Esophagus (tissue), 2 donors: ENCODE measurements at regions not wholly inside any gene's neighbourhood (a gene's known extent, or its start where the extent isn't known, plus 50 kb on each side); places are given as distances from the start of the nearest gene placed in this dataset.
"Not testable (repeated sequence)": the region's sequence is repeated elsewhere in the genome, so short reads cannot be mapped to it uniquely, and the experiment has no call there.

Experiments
- H3K27ac ChIP-seq, 2 donors: one replicate each; pipeline ENCODE4 v1.5.1; 2013; ENCODE audit warnings: low read depth in 2 of 2, mild to moderate bottlenecking in 2 of 2, inconsistent platforms in 1 of 2, low read length in 1 of 2, moderate library complexity in 1 of 2
- H3K27me3 ChIP-seq, 2 donors: one replicate each; pipeline ENCODE4 v1.6.1; 2013; ENCODE audit warnings: low read length in 2 of 2, control low read depth in 1 of 2, mild to moderate bottlenecking in 1 of 2; ENCODE audit not compliant: insufficient read depth in 2 of 2, control insufficient read depth in 1 of 2
- H3K36me3 ChIP-seq, 2 donors: one replicate each; pipeline ENCODE4 v1.6.1; 2013; ENCODE audit warnings: low read length in 1 of 2; ENCODE audit not compliant: control insufficient read depth in 2 of 2, insufficient read depth in 2 of 2
- H3K4me1 ChIP-seq, 2 donors: one replicate each; pipeline ENCODE4 v1.6.1; 2013; ENCODE audit warnings: low read length in 1 of 2; ENCODE audit not compliant: control insufficient read depth in 2 of 2, insufficient read depth in 2 of 2
- H3K4me3 ChIP-seq, 2 donors: one replicate each; pipeline ENCODE4 v1.5.1; 2013; ENCODE audit warnings: low read length in 2 of 2, mild to moderate bottlenecking in 2 of 2, low read depth in 1 of 2, moderate library complexity in 1 of 2
- H3K9me3 ChIP-seq, 2 donors: one replicate each; pipeline ENCODE4 v1.6.1; 2013; ENCODE audit warnings: mild to moderate bottlenecking in 2 of 2, low read depth in 1 of 2, low read length in 1 of 2, moderate library complexity in 1 of 2; ENCODE audit not compliant: control insufficient read depth in 2 of 2, insufficient read depth in 1 of 2
- WGBS, 2 donors: extraction: QIAGEN DNeasy Blood & Tissue Kit; methylation state at CpG; one replicate each; pipeline ENCODE4 v1.1.7; 2013; 5-methylcytosine and 5-hydroxymethylcytosine counted together
- donor health status: healthy with polysubstance abuse.
- donor health status: Bipolar disorder and iron deficiency.

GRCh38 chr11:81301166-81301830 is 1432.4 kb downstream of the FAM181B start:
- H3K27me3 ChIP-seq: no peaks in the 10 kb centered on the region
- 73 to 79% methylated on average over 6 of the region's 6 CpGs for WGBS, 2 donors
- H3K9me3 ChIP-seq: no peaks in the 10 kb centered on the region
- no peak overlapping the region for H3K4me3 ChIP-seq
- H3K27ac ChIP-seq: no peak overlapping the region
- no peaks in the 10 kb centered on the region for H3K4me1 ChIP-seq
- no peaks in the 10 kb centered on the region for H3K36me3 ChIP-seq

- 50 to 61% methylated on average over 5 of the region's 5 CpGs for WGBS, 2 donors
- H3K4me1 ChIP-seq: no peaks in the 10 kb centered on the region
- no peak overlapping the region for H3K4me3 ChIP-seq
- H3K27ac ChIP-seq: no peak overlapping the region
- H3K27me3 ChIP-seq: no peaks in the 10 kb centered on the region
- peaks cover 0 to 2% of the 10 kb centered on the region in 2 donors for H3K9me3 ChIP-seq
- no peaks in the 10 kb centered on the region for H3K36me3 ChIP-seq
These were observed 1446.7 kb downstream of the FAM181B start for GRCh38 chr11:81286959-81287358.

- Histone ChIP-seq H3K27ac (no peak overlapping the region), H3K36me3 (no peaks in the 10 kb centered on the region), H3K4me1 (no peaks in the 10 kb centered on the region), H3K9me3 (peaks cover 0 to 2% of the 10 kb centered on the region in 2 donors), H3K27me3 (no peaks in the 10 kb centered on the region), H3K4me3 (no peak overlapping the region)
These were observed 1447.1 kb downstream of the FAM181B start for GRCh38 chr11:81286550-81286949.

GRCh38 chr11:81280228-81280627 is 1453.4 kb downstream of the FAM181B start:
- H3K4me3 ChIP-seq, H3K36me3 ChIP-seq, H3K9me3 ChIP-seq, H3K27me3 ChIP-seq, H3K4me1 ChIP-seq, H3K27ac ChIP-seq: not testable (repeated sequence)
- WGBS, 2 donors: 88 to 94% methylated on average over 1 of the region's 1 CpG

- WGBS, 2 donors: 68 to 80% methylated on average over 5 of the region's 5 CpGs
- no peak overlapping the region for H3K4me3 ChIP-seq
- H3K4me1 ChIP-seq: no peaks in the 10 kb centered on the region
- H3K27me3 ChIP-seq: no peaks in the 10 kb centered on the region
- H3K27ac ChIP-seq: no peak overlapping the region
- no peaks in the 10 kb centered on the region for H3K9me3 ChIP-seq
- no peaks in the 10 kb centered on the region for H3K36me3 ChIP-seq
These were observed 1454.7 kb downstream of the FAM181B start for GRCh38 chr11:81278991-81279390.

GRCh38 chr11:81270686-81271085 is 1463.0 kb downstream of the FAM181B start:
- no peaks in the 10 kb centered on the region for H3K4me1 ChIP-seq

GRCh38 chr11:81267246-81267645 is 1466.4 kb downstream of the FAM181B start:
- WGBS, 2 donors: 77 to 95% methylated on average over 3 of the region's 3 CpGs
- H3K36me3 ChIP-seq: no peaks in the 10 kb centered on the region
- H3K27me3 ChIP-seq: no peaks in the 10 kb centered on the region

More at GRCh38 chr11:81270686-81271085, 1463.0 kb downstream of the FAM181B start:
- H3K27me3 ChIP-seq: no peaks in the 10 kb centered on the region
- no peak overlapping the region for H3K27ac ChIP-seq
- no peak overlapping the region for H3K4me3 ChIP-seq
- H3K36me3 ChIP-seq: no peaks in the 10 kb centered on the region
- H3K9me3 ChIP-seq: no peaks in the 10 kb centered on the region

GRCh38 chr11:81259471-81259870 is 1474.2 kb downstream of the FAM181B start:
- WGBS, 2 donors: 85 to 88% methylated on average over 2 of the region's 2 CpGs
- H3K36me3 ChIP-seq: no peaks in the 10 kb centered on the region
- H3K4me1 ChIP-seq: no peaks in the 10 kb centered on the region
- no peak overlapping the region for H3K4me3 ChIP-seq
- H3K9me3 ChIP-seq: no peaks in the 10 kb centered on the region
- no peak overlapping the region for H3K27ac ChIP-seq
- H3K27me3 ChIP-seq: no peaks in the 10 kb centered on the region

More at GRCh38 chr11:81267246-81267645, 1466.4 kb downstream of the FAM181B start:
- Histone ChIP-seq H3K9me3 (no peaks in the 10 kb centered on the region), H3K4me3 (no peak overlapping the region), H3K27ac (no peak overlapping the region), H3K4me1 (no peaks in the 10 kb centered on the region)

GRCh38 chr11:81255895-81256294 is 1477.8 kb downstream of the FAM181B start:
- WGBS, 2 donors: 22 to 23% methylated on average over 1 of the region's 1 CpG
- no peak overlapping the region for H3K4me3 ChIP-seq
- H3K4me1 ChIP-seq: no peaks in the 10 kb centered on the region
- H3K9me3 ChIP-seq: no peaks in the 10 kb centered on the region
- H3K36me3 ChIP-seq: no peaks in the 10 kb centered on the region
- no peaks in the 10 kb centered on the region for H3K27me3 ChIP-seq
- no peak overlapping the region for H3K27ac ChIP-seq

GRCh38 chr11:81253244-81253643 is 1480.4 kb downstream of the FAM181B start:
- WGBS, 2 donors: 11 to 16% methylated on average over 1 of the region's 1 CpG
- Histone ChIP-seq H3K4me1 (no peaks in the 10 kb centered on the region), H3K36me3 (no peaks in the 10 kb centered on the region), H3K27ac (no peak overlapping the region), H3K4me3 (no peak overlapping the region), H3K27me3 (no peaks in the 10 kb centered on the region), H3K9me3 (no peaks in the 10 kb centered on the region)
